SK-N-SH treated with all-trans-retinoic acid at 6 μM for 48 hours (cell line): ENCODE measurements at regions not wholly inside any gene's neighbourhood (a gene's known extent, or its start where the extent isn't known, plus 50 kb on each side); places are given as distances from the start of the nearest gene placed in this dataset.
A peak's percentile ranks its signal among the peaks of the same experiment; 100 is the strongest.

ENCODE experiments used
- ATAC-seq: fragments of 200-7000 bp; cut with Tn5 transposase; 3 replicates; pipeline ENCODE4 v1.9.1; 2020; ENCODE audit warnings: mild to moderate bottlenecking, moderate library complexity
- BACH2 ChIP-seq: fragments of 250-450 bp; sonication (Bioruptor Pico); IDR thresholded peaks from 2 replicates; pipeline ENCODE4 v1.9.0; 2021; ENCODE audit warnings: mild to moderate bottlenecking, borderline replicate concordance
- CSDC2 ChIP-seq: fragments of 250-450 bp; sonication (Bioruptor Pico); IDR thresholded peaks from 2 replicates; pipeline ENCODE4 v1.5.0; 2020; ENCODE audit warnings: mild to moderate bottlenecking, moderate library complexity
- ESRRG ChIP-seq: fragments of 250-450 bp; sonication (Bioruptor Pico); IDR thresholded peaks from 2 replicates; pipeline ENCODE4 v1.6.1; 2021; ENCODE audit warnings: mild to moderate bottlenecking
- ISL1 ChIP-seq: fragments of 250-450 bp; sonication (Bioruptor Pico); IDR thresholded peaks from 2 replicates; pipeline ENCODE4 v2.1.2; 2022; ENCODE audit warnings: mild to moderate bottlenecking, moderate library complexity
- OSR1 ChIP-seq: fragments of 250-450 bp; sonication (Bioruptor Pico); IDR thresholded peaks from 2 replicates; pipeline ENCODE4 v1.8.0; 2022; ENCODE audit warnings: moderate library complexity, mild to moderate bottlenecking, inconsistent platforms
- PPARA ChIP-seq: fragments of 250-450 bp; sonication (Bioruptor Pico); IDR thresholded peaks from 2 replicates; pipeline ENCODE4 v1.5.0; 2020; ENCODE audit warnings: mild to moderate bottlenecking, borderline replicate concordance
- RARB ChIP-seq: fragments of 250-450 bp; sonication (Bioruptor Pico); IDR thresholded peaks from 2 replicates; pipeline ENCODE4 v1.8.0; 2021; ENCODE audit warnings: mild to moderate bottlenecking, moderate library complexity
- TCF4 ChIP-seq: fragments of 250-450 bp; sonication (Bioruptor Pico); IDR thresholded peaks from 2 replicates; pipeline ENCODE4 v1.8.0; 2021; ENCODE audit warnings: mild to moderate bottlenecking, moderate library complexity, borderline replicate concordance
- TOX ChIP-seq: fragments of 250-450 bp; sonication (Bioruptor Pico); IDR thresholded peaks from 2 replicates; pipeline ENCODE4 v1.8.0; 2021; ENCODE audit warnings: mild to moderate bottlenecking, moderate library complexity, borderline replicate concordance
- ZC3H10 ChIP-seq: fragments of 250-450 bp; sonication (Bioruptor Pico); IDR thresholded peaks from 2 replicates; pipeline ENCODE4 v1.5.1; 2021; ENCODE audit warnings: mild to moderate bottlenecking, moderate library complexity
- ZFP3 ChIP-seq: fragments of 250-450 bp; sonication (Bioruptor Pico); IDR thresholded peaks from 2 replicates; pipeline ENCODE4 v1.5.0; 2020; ENCODE audit warnings: mild to moderate bottlenecking, moderate library complexity
- ZFP30 ChIP-seq: fragments of 450-650 bp; formaldehyde crosslinking; IDR thresholded peaks from 2 replicates; pipeline ENCODE4 v1.5.0; 2022; ENCODE audit warnings: mild to moderate bottlenecking, moderate library complexity
- ZNF565 ChIP-seq: fragments of 450-650 bp; formaldehyde crosslinking; conservative IDR thresholded peaks from 2 replicates; pipeline ENCODE4 v1.5.0; 2020; ENCODE audit warnings: low read depth, mild to moderate bottlenecking, moderate library complexity
- TF ChIP-seq, protein P1 (sequence below): fragments of 250-450 bp; sonication (Bioruptor Pico); IDR thresholded peaks from 2 replicates; pipeline ENCODE4 v1.8.0; 2020; ENCODE audit warnings: mild to moderate bottlenecking, moderate library complexity, borderline replicate concordance
- TF ChIP-seq, protein P2 (sequence below): fragments of 250-450 bp; sonication (Bioruptor Pico); IDR thresholded peaks from 2 replicates; pipeline ENCODE4 v1.5.1; 2021; ENCODE audit warnings: mild to moderate bottlenecking, moderate library complexity
- TF ChIP-seq, protein P3 (sequence below): fragments of 250-450 bp; sonication (Bioruptor Pico); IDR thresholded peaks from 2 replicates; pipeline ENCODE4 v1.8.0; 2021; ENCODE audit warnings: low read depth, mild to moderate bottlenecking, moderate library complexity, borderline replicate concordance
- TF ChIP-seq, protein P4 (sequence below): fragments of 250-450 bp; sonication (Bioruptor Pico); IDR thresholded peaks from 2 replicates; pipeline ENCODE4 v1.5.0; 2020; ENCODE audit warnings: mild to moderate bottlenecking, moderate library complexity
- TF ChIP-seq, protein P5 (sequence below): fragments of 250-450 bp; sonication (Bioruptor Pico); IDR thresholded peaks from 2 replicates; pipeline ENCODE4 v1.5.1; 2020; ENCODE audit warnings: low read depth, mild to moderate bottlenecking, moderate library complexity

GRCh38 chr3:180408654-180409053, 193.3 kb upstream of the TTC14 start:
- ATAC-seq: peak; percentile 61

GRCh38 chr3:180409170-180409569, 192.8 kb upstream of the TTC14 start:
- 0 out of 3 replicates have a peak, but pooled peaks have one; percentile 26 for ATAC-seq
- TF ChIP-seq, protein P1, sequence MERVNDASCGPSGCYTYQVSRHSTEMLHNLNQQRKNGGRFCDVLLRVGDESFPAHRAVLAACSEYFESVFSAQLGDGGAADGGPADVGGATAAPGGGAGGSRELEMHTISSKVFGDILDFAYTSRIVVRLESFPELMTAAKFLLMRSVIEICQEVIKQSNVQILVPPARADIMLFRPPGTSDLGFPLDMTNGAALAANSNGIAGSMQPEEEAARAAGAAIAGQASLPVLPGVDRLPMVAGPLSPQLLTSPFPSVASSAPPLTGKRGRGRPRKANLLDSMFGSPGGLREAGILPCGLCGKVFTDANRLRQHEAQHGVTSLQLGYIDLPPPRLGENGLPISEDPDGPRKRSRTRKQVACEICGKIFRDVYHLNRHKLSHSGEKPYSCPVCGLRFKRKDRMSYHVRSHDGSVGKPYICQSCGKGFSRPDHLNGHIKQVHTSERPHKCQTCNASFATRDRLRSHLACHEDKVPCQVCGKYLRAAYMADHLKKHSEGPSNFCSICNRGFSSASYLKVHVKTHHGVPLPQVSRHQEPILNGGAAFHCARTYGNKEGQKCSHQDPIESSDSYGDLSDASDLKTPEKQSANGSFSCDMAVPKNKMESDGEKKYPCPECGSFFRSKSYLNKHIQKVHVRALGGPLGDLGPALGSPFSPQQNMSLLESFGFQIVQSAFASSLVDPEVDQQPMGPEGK: no peak
- TF ChIP-seq ZNF565 (CRISPR knock-in tag): no peak
- no peak for TF ChIP-seq ISL1 (CRISPR knock-in tag)
- TF ChIP-seq PPARA: no peak
- no peak for TF ChIP-seq CSDC2 (CRISPR knock-in tag)
- TF ChIP-seq TOX: no peak

More at GRCh38 chr3:180408654-180409053, 193.3 kb upstream of the TTC14 start:
- TF ChIP-seq RARB (CRISPR knock-in tag): no peak
- TF ChIP-seq ZC3H10 (CRISPR knock-in tag): no peak

- no peak for ATAC-seq
These were observed 192.1 kb upstream of the TTC14 start for GRCh38 chr3:180409883-180410282.

GRCh38 chr3:180414157-180414556, 187.8 kb upstream of the TTC14 start:
- no peak for ATAC-seq
- no peak for TF ChIP-seq BACH2 (CRISPR knock-in tag)
- TF ChIP-seq, protein P2, sequence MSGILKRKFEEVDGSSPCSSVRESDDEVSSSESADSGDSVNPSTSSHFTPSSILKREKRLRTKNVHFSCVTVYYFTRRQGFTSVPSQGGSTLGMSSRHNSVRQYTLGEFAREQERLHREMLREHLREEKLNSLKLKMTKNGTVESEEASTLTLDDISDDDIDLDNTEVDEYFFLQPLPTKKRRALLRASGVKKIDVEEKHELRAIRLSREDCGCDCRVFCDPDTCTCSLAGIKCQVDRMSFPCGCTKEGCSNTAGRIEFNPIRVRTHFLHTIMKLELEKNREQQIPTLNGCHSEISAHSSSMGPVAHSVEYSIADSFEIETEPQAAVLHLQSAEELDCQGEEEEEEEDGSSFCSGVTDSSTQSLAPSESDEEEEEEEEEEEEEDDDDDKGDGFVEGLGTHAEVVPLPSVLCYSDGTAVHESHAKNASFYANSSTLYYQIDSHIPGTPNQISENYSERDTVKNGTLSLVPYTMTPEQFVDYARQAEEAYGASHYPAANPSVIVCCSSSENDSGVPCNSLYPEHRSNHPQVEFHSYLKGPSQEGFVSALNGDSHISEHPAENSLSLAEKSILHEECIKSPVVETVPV (CRISPR knock-in tag): no peak
- no peak for TF ChIP-seq ZC3H10 (CRISPR knock-in tag)
- no peak for TF ChIP-seq ESRRG (CRISPR knock-in tag)
- TF ChIP-seq, protein P1: no peak
- no peak for TF ChIP-seq OSR1 (CRISPR knock-in tag)
- TF ChIP-seq ZFP30 (CRISPR knock-in tag): no peak
- TF ChIP-seq, all 23 proteins: peak for 0

More at GRCh38 chr3:180409883-180410282, 192.1 kb upstream of the TTC14 start:
- no peak for TF ChIP-seq ZFP3 (CRISPR knock-in tag)
- TF ChIP-seq, protein P3, sequence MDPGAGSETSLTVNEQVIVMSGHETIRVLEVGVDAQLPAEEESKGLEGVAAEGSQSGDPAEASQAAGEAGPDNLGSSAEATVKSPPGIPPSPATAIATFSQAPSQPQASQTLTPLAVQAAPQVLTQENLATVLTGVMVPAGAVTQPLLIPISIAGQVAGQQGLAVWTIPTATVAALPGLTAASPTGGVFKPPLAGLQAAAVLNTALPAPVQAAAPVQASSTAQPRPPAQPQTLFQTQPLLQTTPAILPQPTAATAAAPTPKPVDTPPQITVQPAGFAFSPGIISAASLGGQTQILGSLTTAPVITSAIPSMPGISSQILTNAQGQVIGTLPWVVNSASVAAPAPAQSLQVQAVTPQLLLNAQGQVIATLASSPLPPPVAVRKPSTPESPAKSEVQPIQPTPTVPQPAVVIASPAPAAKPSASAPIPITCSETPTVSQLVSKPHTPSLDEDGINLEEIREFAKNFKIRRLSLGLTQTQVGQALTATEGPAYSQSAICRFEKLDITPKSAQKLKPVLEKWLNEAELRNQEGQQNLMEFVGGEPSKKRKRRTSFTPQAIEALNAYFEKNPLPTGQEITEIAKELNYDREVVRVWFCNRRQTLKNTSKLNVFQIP (CRISPR knock-in tag): no peak
- no peak for TF ChIP-seq TCF4
- TF ChIP-seq RARB (CRISPR knock-in tag): no peak

DNA sequence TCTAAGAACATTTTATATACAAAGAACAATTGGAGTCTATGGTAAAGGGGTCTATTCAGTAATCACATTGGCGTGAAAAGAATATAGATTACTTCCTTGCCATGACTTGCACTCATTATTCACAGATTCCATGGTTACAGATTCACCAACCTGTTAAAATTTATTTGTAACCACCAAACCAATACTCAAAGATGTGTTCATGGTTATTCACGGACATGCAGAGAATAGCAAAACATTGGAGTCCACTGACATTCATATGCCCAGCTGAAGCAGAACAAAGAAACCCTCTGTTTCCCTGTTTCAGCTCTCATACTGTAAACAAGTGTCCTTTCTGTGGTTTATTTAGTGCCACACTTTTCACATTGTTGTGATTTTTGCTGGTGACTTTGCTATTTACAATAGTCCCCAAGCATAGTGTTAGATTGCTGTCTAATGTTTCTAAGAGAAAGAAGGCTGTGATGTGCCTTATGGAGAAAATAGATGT, 185.8 kb upstream of the TTC14 start:
- TF ChIP-seq TCF4 (no peak), ZC3H10 (CRISPR knock-in tag) (no peak), PPARA (no peak), RARB (CRISPR knock-in tag) (no peak), ESRRG (CRISPR knock-in tag) (no peak), ZNF565 (CRISPR knock-in tag) (no peak), OSR1 (CRISPR knock-in tag) (no peak), TOX (no peak), ZFP30 (CRISPR knock-in tag) (no peak)
- TF ChIP-seq, protein P3 (CRISPR knock-in tag): no peak
- TF ChIP-seq, protein P4, sequence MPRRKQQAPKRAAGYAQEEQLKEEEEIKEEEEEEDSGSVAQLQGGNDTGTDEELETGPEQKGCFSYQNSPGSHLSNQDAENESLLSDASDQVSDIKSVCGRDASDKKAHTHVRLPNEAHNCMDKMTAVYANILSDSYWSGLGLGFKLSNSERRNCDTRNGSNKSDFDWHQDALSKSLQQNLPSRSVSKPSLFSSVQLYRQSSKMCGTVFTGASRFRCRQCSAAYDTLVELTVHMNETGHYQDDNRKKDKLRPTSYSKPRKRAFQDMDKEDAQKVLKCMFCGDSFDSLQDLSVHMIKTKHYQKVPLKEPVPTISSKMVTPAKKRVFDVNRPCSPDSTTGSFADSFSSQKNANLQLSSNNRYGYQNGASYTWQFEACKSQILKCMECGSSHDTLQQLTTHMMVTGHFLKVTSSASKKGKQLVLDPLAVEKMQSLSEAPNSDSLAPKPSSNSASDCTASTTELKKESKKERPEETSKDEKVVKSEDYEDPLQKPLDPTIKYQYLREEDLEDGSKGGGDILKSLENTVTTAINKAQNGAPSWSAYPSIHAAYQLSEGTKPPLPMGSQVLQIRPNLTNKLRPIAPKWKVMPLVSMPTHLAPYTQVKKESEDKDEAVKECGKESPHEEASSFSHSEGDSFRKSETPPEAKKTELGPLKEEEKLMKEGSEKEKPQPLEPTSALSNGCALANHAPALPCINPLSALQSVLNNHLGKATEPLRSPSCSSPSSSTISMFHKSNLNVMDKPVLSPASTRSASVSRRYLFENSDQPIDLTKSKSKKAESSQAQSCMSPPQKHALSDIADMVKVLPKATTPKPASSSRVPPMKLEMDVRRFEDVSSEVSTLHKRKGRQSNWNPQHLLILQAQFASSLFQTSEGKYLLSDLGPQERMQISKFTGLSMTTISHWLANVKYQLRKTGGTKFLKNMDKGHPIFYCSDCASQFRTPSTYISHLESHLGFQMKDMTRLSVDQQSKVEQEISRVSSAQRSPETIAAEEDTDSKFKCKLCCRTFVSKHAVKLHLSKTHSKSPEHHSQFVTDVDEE: no peak
- TF ChIP-seq, protein P5, sequence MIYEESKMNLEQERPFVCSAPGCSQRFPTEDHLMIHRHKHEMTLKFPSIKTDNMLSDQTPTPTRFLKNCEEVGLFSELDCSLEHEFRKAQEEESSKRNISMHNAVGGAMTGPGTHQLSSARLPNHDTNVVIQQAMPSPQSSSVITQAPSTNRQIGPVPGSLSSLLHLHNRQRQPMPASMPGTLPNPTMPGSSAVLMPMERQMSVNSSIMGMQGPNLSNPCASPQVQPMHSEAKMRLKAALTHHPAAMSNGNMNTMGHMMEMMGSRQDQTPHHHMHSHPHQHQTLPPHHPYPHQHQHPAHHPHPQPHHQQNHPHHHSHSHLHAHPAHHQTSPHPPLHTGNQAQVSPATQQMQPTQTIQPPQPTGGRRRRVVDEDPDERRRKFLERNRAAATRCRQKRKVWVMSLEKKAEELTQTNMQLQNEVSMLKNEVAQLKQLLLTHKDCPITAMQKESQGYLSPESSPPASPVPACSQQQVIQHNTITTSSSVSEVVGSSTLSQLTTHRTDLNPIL: no peak
- TF ChIP-seq, protein P2 (CRISPR knock-in tag): no peak
- no peak for ATAC-seq
